GM12878 (cell line): ENCODE measurements at regions not wholly inside any gene's neighbourhood (a gene's known extent, or its start where the extent isn't known, plus 50 kb on each side); places are given as distances from the start of the nearest gene placed in this dataset.

Experiments
- ATAC-seq: fragments of 200-7000 bp; cut with Tn5 transposase; 3 replicates; pipeline ENCODE4 v1.9.1; 2020; ENCODE audit warnings: mild to moderate bottlenecking, moderate library complexity
- BruUV-seq: library from RNA; stranded (reverse); fragments of 400-500 nt; replicated peaks from 2 replicates; lab custom pipeline; 2021; lab: Mats Ljungman, UMichigan
- CTCF ChIA-PET: fragments of 300-600 bp; sonication (Branson Sonifier 250); formaldehyde crosslinking; extraction: SDS; loops from one replicate; lab custom pipeline; 2021; ENCODE audit warnings: inconsistent platforms; lab: Yijun Ruan, JAX
- POLR2A ChIA-PET: fragments of 350-600 bp; formaldehyde crosslinking; extraction: SDS; loops from one replicate; lab custom pipeline; 2021; ENCODE audit warnings: inconsistent platforms; lab: Charles Lee
- RAD21 ChIA-PET: fragments of 300-600 bp; sonication (Branson Sonifier 250); formaldehyde crosslinking; loops from one replicate; lab custom pipeline; 2023; ENCODE audit warnings: antibody characterized with exemption; ENCODE audit not compliant: unreplicated experiment; lab: Charles Lee
- SMC1A ChIA-PET: fragments of 300-600 bp; sonication (Branson Sonifier 250); formaldehyde crosslinking; loops from one replicate; lab custom pipeline; 2023; ENCODE audit not compliant: unreplicated experiment, uncharacterized antibody; lab: Charles Lee
- DNase-seq: peaks from one replicate; pipeline ENCODE4 v3.0.0-alpha.2; 2011; ENCODE audit warnings: low read depth, low spot score
- FAIRE-seq: peaks from 3 replicates; lab custom pipeline; 2011; peaks lifted over from hg19 to GRCh38; lab: Jason Lieb, UNC
- H2AFZ ChIP-seq: 2 replicates; pipeline ENCODE4 v1.6.0; 2011; ENCODE audit warnings: low read depth, low read length, control low read depth; ENCODE audit not compliant: control insufficient read depth
- H3K27ac ChIP-seq: 2 replicates; pipeline ENCODE4 v1.5.1; 2011; ENCODE audit warnings: control low read depth; ENCODE audit not compliant: control insufficient read depth, insufficient read depth
- H3K27me3 ChIP-seq, 2 experiments: replicated peaks in 1 of 2; 2 replicates each; pipeline versions ENCODE4 v1.6.0 to v1.6.1; 2011; ENCODE audit warnings: low read length in 1 of 2; ENCODE audit not compliant: control insufficient read depth in 2 of 2, insufficient read depth in 2 of 2
- H3K36me3 ChIP-seq, 2 experiments: 2 replicates each; pipeline ENCODE4 v1.5.1; 2011; ENCODE audit warnings: low read length in 1 of 2; ENCODE audit not compliant: control insufficient read depth in 2 of 2, insufficient read depth in 2 of 2
- H3K4me1 ChIP-seq: 2 replicates; pipeline ENCODE4 v1.6.1; 2011; ENCODE audit warnings: mild to moderate bottlenecking, low read length, moderate library complexity, mixed read lengths; ENCODE audit not compliant: control insufficient read depth, insufficient read depth
- H3K4me2 ChIP-seq: 2 replicates; pipeline ENCODE4 v1.6.0; 2011; ENCODE audit warnings: control low read depth; ENCODE audit not compliant: control insufficient read depth, insufficient read depth
- H3K4me3 ChIP-seq: fragments of 200-600 bp; sonication (generic); 2 replicates; pipeline ENCODE4 v1.5.1; 2016
- H3K79me2 ChIP-seq: 2 replicates; pipeline ENCODE4 v1.6.0; 2011; ENCODE audit warnings: low read length; ENCODE audit not compliant: control insufficient read depth, insufficient read depth
- H3K9ac ChIP-seq: 2 replicates; pipeline ENCODE4 v1.8.0; 2011; ENCODE audit warnings: low read length, control low read depth, mixed read lengths; ENCODE audit not compliant: control insufficient read depth, insufficient read depth
- H3K9me3 ChIP-seq: replicated peaks from 3 replicates; pipeline ENCODE4 v1.5.1; 2011; ENCODE audit warnings: mild to moderate bottlenecking, low read length; ENCODE audit not compliant: control insufficient read depth, insufficient read depth
- H4K20me1 ChIP-seq: 2 replicates; pipeline ENCODE4 v1.6.0; 2011; ENCODE audit not compliant: control insufficient read depth, insufficient read depth
- GATAD2B ChIP-seq: fragments of 450-650 bp; conservative IDR thresholded peaks from 2 replicates; pipeline ENCODE4 v1.6.1; 2017; ENCODE audit warnings: low read depth, mild to moderate bottlenecking, moderate library complexity
- HDAC2 ChIP-seq: fragments of 200-600 bp; sonication (generic); IDR thresholded peaks from 2 replicates; pipeline ENCODE4 v1.6.1; 2017
- JUNB ChIP-seq: IDR thresholded peaks from 2 replicates; pipeline ENCODE4 v1.6.1; 2016; ENCODE audit warnings: antibody characterized with exemption, mild to moderate bottlenecking
- NR2F1 ChIP-seq: fragments of 450-650 bp; conservative IDR thresholded peaks from 2 replicates; pipeline ENCODE4 v1.6.1; 2017; ENCODE audit warnings: mild to moderate bottlenecking
- PRDM15 ChIP-seq: fragments of 450-650 bp; formaldehyde crosslinking; IDR thresholded peaks from 2 replicates; pipeline ENCODE4 v1.4.0; 2020; ENCODE audit warnings: mild to moderate bottlenecking, moderate library complexity
- SKIL ChIP-seq: fragments of 450-650 bp; IDR thresholded peaks from 2 replicates; pipeline ENCODE4 v1.6.1; 2017; ENCODE audit warnings: mild to moderate bottlenecking, low read depth, inconsistent platforms; ENCODE audit not compliant: poor library complexity, severe bottlenecking
- STAT1 ChIP-seq: fragments of 450-650 bp; conservative IDR thresholded peaks from 2 replicates; pipeline ENCODE4 v1.6.1; 2014; ENCODE audit warnings: antibody characterized with exemption, mild to moderate bottlenecking
- WRNIP1 ChIP-seq: IDR thresholded peaks from 2 replicates; pipeline ENCODE4 v1.6.1; 2011; ENCODE audit warnings: low read depth, low read length, improper control_type of control experiment, borderline replicate concordance
- YBX1 ChIP-seq: fragments of 450-650 bp; IDR thresholded peaks from 2 replicates; pipeline ENCODE4 v1.6.1; 2016; ENCODE audit warnings: antibody characterized with exemption
- ZNF217 ChIP-seq: fragments of 450-650 bp; IDR thresholded peaks from 2 replicates; pipeline ENCODE4 v1.6.1; 2017; ENCODE audit warnings: antibody characterized with exemption, mild to moderate bottlenecking
- ZZZ3 ChIP-seq: IDR thresholded peaks from 2 replicates; pipeline ENCODE4 v1.6.1; 2011; ENCODE audit warnings: low read depth; ENCODE audit not compliant: control insufficient read depth, insufficient read length
- WGBS: methylation state at CpG from one replicate; pipeline ENCODE4 v1.1.6; 2016; ENCODE audit warnings: low lambda C conversion rate; ENCODE audit not compliant: insufficient replicate concordance, insufficient coverage; ENCODE audit errors: missing lambda C conversion rate; 5-methylcytosine and 5-hydroxymethylcytosine counted together
- in situ Hi-C: fragments of 300-500 bp; cut with MboI; formaldehyde crosslinking; loops from 9 replicates; pipeline ENCODE4 v1.14.3; 2018; ENCODE audit warnings: mixed read lengths
- intact Hi-C: fragments of 100-400 bp; cut with micrococcal nuclease; formaldehyde crosslinking; loops from one replicate; pipeline ENCODE4 v1.14.2; 2022; ENCODE audit not compliant: unreplicated experiment
- TF ChIP-seq, protein P1 (sequence below): IDR thresholded peaks from 2 replicates; pipeline ENCODE4 v1.6.1; 2012; ENCODE audit warnings: low read depth, low read length, improper control_type of control experiment
- TF ChIP-seq, protein P2 (sequence below): IDR thresholded peaks from 2 replicates; pipeline ENCODE4 v1.6.1; 2012; ENCODE audit warnings: mild to moderate bottlenecking, low read depth, low read length
- TF ChIP-seq, protein P3 (sequence below): IDR thresholded peaks from 2 replicates; pipeline ENCODE4 v1.6.1; 2011; ENCODE audit warnings: low read depth, low read length, improper control_type of control experiment, borderline replicate concordance

DNA sequence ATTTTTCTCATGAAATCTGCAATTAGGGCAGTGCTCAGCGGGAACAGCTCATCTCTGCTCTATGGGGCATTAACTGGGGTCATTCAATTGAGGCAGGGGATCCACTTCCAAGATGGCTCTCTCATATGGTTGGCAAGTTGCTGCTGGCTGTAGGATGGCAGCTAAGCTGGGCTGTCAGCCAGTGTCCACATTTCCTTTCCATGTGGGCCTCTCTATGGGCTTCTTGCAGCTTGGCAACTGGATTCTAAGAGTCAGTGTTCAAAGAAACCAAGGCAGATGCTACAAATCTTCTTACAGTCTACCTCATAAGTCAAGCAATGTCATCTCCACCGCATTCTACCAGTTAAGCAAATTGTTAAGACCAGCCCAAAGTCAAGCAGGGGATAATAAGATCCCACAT lies 50.3 kb upstream of the TMCC3 start:
- FAIRE-seq, result no peak
- ATAC-seq, result no peak
- H2AFZ ChIP-seq, result no peak overlapping the region
- in situ Hi-C loops (no loop called here), intact Hi-C loops (no loop called here)
- CTCF ChIA-PET, result no interaction called here
- peaks cover 2% of the 10 kb centered on the region; the same call in 1 of the 2 replicates for H3K4me1 ChIP-seq
- H3K27ac ChIP-seq, result no peak overlapping the region
- DNase-seq, result no peak
- H3K4me3 ChIP-seq, result no peak overlapping the region
- H3K4me2 ChIP-seq, result no peak overlapping the region
- BruUV-seq, result no TSS peak
- peaks cover 0 to 5% of the 10 kb centered on the region in 2 experiments; a peak in 1 of 4 replicates for H3K36me3 ChIP-seq
- RAD21 ChIA-PET, result no interaction called here
- no peak overlapping the region for H3K9ac ChIP-seq
- no peaks in the 10 kb centered on the region for H3K27me3 ChIP-seq
- H4K20me1 ChIP-seq, result no peaks in the 10 kb centered on the region
- SMC1A ChIA-PET, result interaction anchor here (1.2 to 1.5 kb wide), 2 partner anchors 12 to 307 kb away, joined by 3 read pairs; no protein-coding TSS in a partner anchor
- H3K79me2 ChIP-seq, result peaks cover 15% of the 10 kb centered on the region
- 78% methylated on average over 2 of the region's 2 CpGs for WGBS
- POLR2A ChIA-PET, result interaction anchor here (0.5 to 1.0 kb wide), 2 partner anchors 14 to 170 kb away, joined by 3 to 7 read pairs; no protein-coding TSS in a partner anchor
- H3K9me3 ChIP-seq, result peaks cover 3% of the 10 kb centered on the region; the same call in 2 of the 3 replicates
- TF ChIP-seq YBX1 (no peak), ZZZ3 (no peak), WRNIP1 (no peak), NR2F1 (no peak), GATAD2B (no peak), HDAC2 (no peak), PRDM15 (CRISPR knock-in tag) (no peak), STAT1 (no peak), JUNB (no peak), ZNF217 (no peak), SKIL (no peak)
- TF ChIP-seq, protein P1, sequence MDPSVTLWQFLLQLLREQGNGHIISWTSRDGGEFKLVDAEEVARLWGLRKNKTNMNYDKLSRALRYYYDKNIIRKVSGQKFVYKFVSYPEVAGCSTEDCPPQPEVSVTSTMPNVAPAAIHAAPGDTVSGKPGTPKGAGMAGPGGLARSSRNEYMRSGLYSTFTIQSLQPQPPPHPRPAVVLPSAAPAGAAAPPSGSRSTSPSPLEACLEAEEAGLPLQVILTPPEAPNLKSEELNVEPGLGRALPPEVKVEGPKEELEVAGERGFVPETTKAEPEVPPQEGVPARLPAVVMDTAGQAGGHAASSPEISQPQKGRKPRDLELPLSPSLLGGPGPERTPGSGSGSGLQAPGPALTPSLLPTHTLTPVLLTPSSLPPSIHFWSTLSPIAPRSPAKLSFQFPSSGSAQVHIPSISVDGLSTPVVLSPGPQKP, result no peak
- TF ChIP-seq, protein P2, sequence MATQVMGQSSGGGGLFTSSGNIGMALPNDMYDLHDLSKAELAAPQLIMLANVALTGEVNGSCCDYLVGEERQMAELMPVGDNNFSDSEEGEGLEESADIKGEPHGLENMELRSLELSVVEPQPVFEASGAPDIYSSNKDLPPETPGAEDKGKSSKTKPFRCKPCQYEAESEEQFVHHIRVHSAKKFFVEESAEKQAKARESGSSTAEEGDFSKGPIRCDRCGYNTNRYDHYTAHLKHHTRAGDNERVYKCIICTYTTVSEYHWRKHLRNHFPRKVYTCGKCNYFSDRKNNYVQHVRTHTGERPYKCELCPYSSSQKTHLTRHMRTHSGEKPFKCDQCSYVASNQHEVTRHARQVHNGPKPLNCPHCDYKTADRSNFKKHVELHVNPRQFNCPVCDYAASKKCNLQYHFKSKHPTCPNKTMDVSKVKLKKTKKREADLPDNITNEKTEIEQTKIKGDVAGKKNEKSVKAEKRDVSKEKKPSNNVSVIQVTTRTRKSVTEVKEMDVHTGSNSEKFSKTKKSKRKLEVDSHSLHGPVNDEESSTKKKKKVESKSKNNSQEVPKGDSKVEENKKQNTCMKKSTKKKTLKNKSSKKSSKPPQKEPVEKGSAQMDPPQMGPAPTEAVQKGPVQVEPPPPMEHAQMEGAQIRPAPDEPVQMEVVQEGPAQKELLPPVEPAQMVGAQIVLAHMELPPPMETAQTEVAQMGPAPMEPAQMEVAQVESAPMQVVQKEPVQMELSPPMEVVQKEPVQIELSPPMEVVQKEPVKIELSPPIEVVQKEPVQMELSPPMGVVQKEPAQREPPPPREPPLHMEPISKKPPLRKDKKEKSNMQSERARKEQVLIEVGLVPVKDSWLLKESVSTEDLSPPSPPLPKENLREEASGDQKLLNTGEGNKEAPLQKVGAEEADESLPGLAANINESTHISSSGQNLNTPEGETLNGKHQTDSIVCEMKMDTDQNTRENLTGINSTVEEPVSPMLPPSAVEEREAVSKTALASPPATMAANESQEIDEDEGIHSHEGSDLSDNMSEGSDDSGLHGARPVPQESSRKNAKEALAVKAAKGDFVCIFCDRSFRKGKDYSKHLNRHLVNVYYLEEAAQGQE, result no peak
- TF ChIP-seq, protein P3, sequence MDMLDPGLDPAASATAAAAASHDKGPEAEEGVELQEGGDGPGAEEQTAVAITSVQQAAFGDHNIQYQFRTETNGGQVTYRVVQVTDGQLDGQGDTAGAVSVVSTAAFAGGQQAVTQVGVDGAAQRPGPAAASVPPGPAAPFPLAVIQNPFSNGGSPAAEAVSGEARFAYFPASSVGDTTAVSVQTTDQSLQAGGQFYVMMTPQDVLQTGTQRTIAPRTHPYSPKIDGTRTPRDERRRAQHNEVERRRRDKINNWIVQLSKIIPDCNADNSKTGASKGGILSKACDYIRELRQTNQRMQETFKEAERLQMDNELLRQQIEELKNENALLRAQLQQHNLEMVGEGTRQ, result no peak
